ENCODE measurements at regions not wholly inside any gene's neighbourhood (a gene's known extent, or its start where the extent isn't known, plus 50 kb on each side); places are given as distances from the start of the nearest gene placed in this dataset.

GRCh38 chr11:33457948-33458347, 200.8 kb downstream of the HIPK3 start:
- no peak for TF ChIP-seq GATA2 (IDR thresholded peaks at IDR 0.05; ENCODE audit: low read depth, low read length)
- no peak for TF ChIP-seq GATA3 (IDR thresholded peaks at IDR 0.05; ENCODE audit: low read depth, low read length)
